Upper lobe of right lung (tissue), 1 donor: ENCODE measurements at regions not wholly inside any gene's neighbourhood (a gene's known extent, or its start where the extent isn't known, plus 50 kb on each side); places are given as distances from the start of the nearest gene placed in this dataset.

Experiments used
- ATAC-seq: fragments of 200-7000 bp; cut with Tn5 transposase; one replicate; pipeline ENCODE4 v1.9.1; 2020; ENCODE audit warnings: mild to moderate bottlenecking, moderate library complexity
- DNase-seq: peaks from one replicate; pipeline ENCODE4 v3.0.0-alpha.2; 2020
- H3K27ac ChIP-seq: fragments of 200-600 bp; one replicate; pipeline ENCODE4 v1.8.0; 2022
- H3K27me3 ChIP-seq: fragments of 200-600 bp; one replicate; pipeline ENCODE4 v1.8.0; 2022; ENCODE audit warnings: mild to moderate bottlenecking
- H3K36me3 ChIP-seq: fragments of 200-600 bp; one replicate; pipeline ENCODE4 v1.8.0; 2022
- H3K4me1 ChIP-seq: fragments of 200-600 bp; one replicate; pipeline ENCODE4 v1.8.0; 2022
- H3K4me3 ChIP-seq: fragments of 200-600 bp; one replicate; pipeline ENCODE4 v1.8.0; 2022; ENCODE audit warnings: mild to moderate bottlenecking
- H3K9me3 ChIP-seq: fragments of 200-600 bp; one replicate; pipeline ENCODE4 v1.8.0; 2022
- intact Hi-C: fragments of 100-400 bp; cut with DNase I; formaldehyde crosslinking; loops from one replicate; pipeline ENCODE4 v1.11.0; 2022
- TF ChIP-seq, protein P1 (sequence below): fragments of 200-600 bp; IDR thresholded peaks from one replicate; pipeline ENCODE4 v1.8.0; 2022; ENCODE audit warnings: antibody characterized with exemption
- donor health status: DM: no; HTN: yes; CAD: no; lungs with severe emphysema.

DNA sequence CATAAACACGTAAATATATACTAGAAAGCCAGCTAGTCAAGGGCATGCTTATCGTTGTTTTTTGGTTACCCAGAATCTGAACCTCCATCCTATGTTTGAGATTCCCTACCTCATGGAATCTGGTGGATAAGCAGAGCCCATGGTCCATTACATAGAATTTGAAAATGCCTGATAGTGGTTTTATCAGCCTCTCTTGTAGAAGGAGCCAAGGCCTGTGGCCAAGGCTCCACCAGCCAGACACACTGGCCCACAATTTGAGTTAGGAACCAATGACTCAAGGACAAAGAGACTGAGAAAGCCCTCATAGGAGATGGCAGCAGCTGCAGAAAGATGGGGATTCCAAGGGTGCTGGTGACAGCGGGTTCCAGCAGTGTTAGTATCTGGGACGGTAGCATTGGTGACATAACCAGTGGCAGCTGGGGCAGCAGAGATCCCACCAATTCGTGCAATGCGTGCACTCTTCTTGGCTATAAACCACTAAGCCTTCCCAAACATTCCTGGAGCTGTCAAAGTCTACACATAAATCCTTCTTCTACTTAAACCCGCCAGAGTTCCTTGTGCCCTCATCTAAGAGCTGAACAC lies 51.2 kb upstream of the RMDN2 start:
- Histone ChIP-seq H3K4me1 (peaks cover 3% of the 10 kb centered on the region), H3K9me3 (no peaks in the 10 kb centered on the region), H3K4me3 (no peak overlapping the region), H3K36me3 (no peaks in the 10 kb centered on the region), H3K27ac (no peak overlapping the region), H3K27me3 (no peaks in the 10 kb centered on the region)
- no peak for DNase-seq
- intact Hi-C loops = loop anchor here (10.0 kb wide), 1 partner anchor 469 kb away; no protein-coding TSS in a partner anchor
- ATAC-seq = no peak
- TF ChIP-seq, protein P1, sequence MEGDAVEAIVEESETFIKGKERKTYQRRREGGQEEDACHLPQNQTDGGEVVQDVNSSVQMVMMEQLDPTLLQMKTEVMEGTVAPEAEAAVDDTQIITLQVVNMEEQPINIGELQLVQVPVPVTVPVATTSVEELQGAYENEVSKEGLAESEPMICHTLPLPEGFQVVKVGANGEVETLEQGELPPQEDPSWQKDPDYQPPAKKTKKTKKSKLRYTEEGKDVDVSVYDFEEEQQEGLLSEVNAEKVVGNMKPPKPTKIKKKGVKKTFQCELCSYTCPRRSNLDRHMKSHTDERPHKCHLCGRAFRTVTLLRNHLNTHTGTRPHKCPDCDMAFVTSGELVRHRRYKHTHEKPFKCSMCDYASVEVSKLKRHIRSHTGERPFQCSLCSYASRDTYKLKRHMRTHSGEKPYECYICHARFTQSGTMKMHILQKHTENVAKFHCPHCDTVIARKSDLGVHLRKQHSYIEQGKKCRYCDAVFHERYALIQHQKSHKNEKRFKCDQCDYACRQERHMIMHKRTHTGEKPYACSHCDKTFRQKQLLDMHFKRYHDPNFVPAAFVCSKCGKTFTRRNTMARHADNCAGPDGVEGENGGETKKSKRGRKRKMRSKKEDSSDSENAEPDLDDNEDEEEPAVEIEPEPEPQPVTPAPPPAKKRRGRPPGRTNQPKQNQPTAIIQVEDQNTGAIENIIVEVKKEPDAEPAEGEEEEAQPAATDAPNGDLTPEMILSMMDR = no peak

DNA sequence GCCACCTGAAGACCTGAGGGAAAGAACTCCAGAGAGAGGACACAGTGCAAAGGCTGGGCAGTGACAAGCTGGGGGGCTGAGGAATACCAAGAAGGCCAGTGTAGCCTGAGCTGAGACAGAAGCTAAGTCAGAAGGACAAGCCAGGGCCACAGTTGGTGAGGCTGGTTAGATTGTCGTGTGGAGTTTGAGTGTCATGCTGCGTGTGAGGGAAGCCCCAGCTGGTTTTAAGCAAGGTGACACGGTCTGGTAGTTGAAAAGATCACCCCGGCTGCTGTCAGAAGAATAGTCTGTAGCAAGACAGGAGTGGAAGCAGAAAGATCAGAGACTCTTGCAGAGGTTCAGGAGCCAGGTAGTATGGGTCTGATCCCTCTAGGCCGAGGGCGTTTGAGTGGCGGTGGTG lies 50.6 kb upstream of the RMDN2 start:
- intact Hi-C loops = loop anchor here (10.0 kb wide), 1 partner anchor 470 kb away; no protein-coding TSS in a partner anchor
- Histone ChIP-seq H3K36me3 (no peaks in the 10 kb centered on the region), H3K4me3 (no peak overlapping the region), H3K9me3 (no peaks in the 10 kb centered on the region), H3K27ac (no peak overlapping the region), H3K4me1 (peaks cover 3% of the 10 kb centered on the region), H3K27me3 (no peaks in the 10 kb centered on the region)
- ATAC-seq (no peak), DNase-seq (no peak)
- TF ChIP-seq, protein P1 = no peak
